ENCODE measurements at regions not wholly inside any gene's neighbourhood (a gene's known extent, or its start where the extent isn't known, plus 50 kb on each side); places are given as distances from the start of the nearest gene placed in this dataset.

DNA sequence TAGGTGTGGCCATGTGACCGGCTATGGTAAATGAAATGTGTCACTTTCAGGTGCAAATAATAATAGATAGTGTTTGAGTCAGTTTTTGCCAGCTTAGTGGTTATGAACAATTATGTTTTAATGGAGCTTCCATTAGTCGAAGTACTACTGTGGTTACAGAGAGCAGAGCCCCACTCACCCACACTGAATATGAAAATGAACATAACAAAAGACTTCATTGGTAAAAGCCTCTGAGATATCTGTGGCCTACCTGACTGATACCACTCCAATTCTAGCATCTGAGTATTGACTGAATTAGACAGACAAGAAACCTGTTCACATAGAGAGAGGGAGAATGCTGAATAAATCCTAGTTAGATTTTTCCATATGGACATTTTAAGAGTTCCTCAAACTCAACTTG lies 405.6 kb downstream of the BRINP1 start:
- intact Hi-C loops (cut with micrococcal nuclease; ENCODE audit: unreplicated experiment), result no loop called here

DNA sequence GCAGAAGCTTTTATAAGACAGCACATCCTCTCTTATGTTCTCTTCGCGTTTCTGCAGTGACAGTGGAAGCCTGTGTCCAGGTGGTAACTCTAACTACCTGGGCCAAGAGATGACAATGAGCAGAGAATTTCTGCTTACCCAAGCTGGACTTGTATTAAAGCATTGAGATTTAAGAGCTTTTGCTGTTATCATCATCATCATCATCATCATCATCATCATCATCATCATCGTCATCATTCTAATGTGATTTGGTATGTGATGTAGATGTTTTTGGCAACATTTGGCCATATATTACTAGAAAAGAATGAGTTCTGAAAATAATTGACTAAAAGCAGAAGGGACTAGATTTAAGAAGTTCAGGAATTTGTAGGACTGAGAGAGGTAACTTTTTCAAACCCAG lies 401.3 kb downstream of the BRINP1 start:
- no peaks in the 10 kb centered on the region for H3K79me2 ChIP-seq (ENCODE audit: low read depth)
- TF ChIP-seq, protein P1, sequence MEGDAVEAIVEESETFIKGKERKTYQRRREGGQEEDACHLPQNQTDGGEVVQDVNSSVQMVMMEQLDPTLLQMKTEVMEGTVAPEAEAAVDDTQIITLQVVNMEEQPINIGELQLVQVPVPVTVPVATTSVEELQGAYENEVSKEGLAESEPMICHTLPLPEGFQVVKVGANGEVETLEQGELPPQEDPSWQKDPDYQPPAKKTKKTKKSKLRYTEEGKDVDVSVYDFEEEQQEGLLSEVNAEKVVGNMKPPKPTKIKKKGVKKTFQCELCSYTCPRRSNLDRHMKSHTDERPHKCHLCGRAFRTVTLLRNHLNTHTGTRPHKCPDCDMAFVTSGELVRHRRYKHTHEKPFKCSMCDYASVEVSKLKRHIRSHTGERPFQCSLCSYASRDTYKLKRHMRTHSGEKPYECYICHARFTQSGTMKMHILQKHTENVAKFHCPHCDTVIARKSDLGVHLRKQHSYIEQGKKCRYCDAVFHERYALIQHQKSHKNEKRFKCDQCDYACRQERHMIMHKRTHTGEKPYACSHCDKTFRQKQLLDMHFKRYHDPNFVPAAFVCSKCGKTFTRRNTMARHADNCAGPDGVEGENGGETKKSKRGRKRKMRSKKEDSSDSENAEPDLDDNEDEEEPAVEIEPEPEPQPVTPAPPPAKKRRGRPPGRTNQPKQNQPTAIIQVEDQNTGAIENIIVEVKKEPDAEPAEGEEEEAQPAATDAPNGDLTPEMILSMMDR (conservative IDR thresholded peaks at IDR 0.05), result no peak
- TF ChIP-seq EZH2 (IDR thresholded peaks at IDR 0.05; ENCODE audit: low read depth), result no peak
- no peak overlapping the region for H3K4me2 ChIP-seq
- intact Hi-C loops (cut with micrococcal nuclease; ENCODE audit: unreplicated experiment), result no loop called here
- no TSS peak for BruUV-seq (replicated peaks)
- H3K9me3 ChIP-seq (ENCODE audit: insufficient read depth, low read depth), result no peaks in the 10 kb centered on the region
- ChIA-PET POLR2A (ENCODE audit: unreplicated experiment) (no interaction called here), CTCF (no interaction called here)
- H3K4me3 ChIP-seq, result no peak overlapping the region
- H3K36me3 ChIP-seq (ENCODE audit: low read depth), result no peaks in the 10 kb centered on the region
- H2AFZ ChIP-seq, result no peak overlapping the region
- no peaks in the 10 kb centered on the region for H3K27me3 ChIP-seq (ENCODE audit: insufficient read depth, low read depth)
- DNase-seq, result no peak
- H3K9me2 ChIP-seq (ENCODE audit: insufficient read depth), result no peaks in the 10 kb centered on the region
- H3K4me1 ChIP-seq (replicated peaks; ENCODE audit: insufficient read depth), result no peaks in the 10 kb centered on the region
- H3F3A ChIP-seq (ENCODE audit: insufficient read depth, low read depth), result no peaks in the 10 kb centered on the region
- no peaks in the 10 kb centered on the region for H4K20me1 ChIP-seq (ENCODE audit: insufficient read depth)
- no peak overlapping the region for H3K27ac ChIP-seq

More for the DNA sequence above, 405.6 kb downstream of the BRINP1 start:
- Histone ChIP-seq H2AFZ (no peak overlapping the region), H3K79me2 (ENCODE audit: low read depth) (no peaks in the 10 kb centered on the region), H3K4me2 (no peak overlapping the region), H3K9me2 (ENCODE audit: insufficient read depth) (no peaks in the 10 kb centered on the region), H3K27ac (no peak overlapping the region), H3K9me3 (ENCODE audit: insufficient read depth, low read depth) (no peaks in the 10 kb centered on the region), H3K4me1 (replicated peaks; ENCODE audit: insufficient read depth) (no peaks in the 10 kb centered on the region), H3K36me3 (ENCODE audit: low read depth) (no peaks in the 10 kb centered on the region), H3F3A (ENCODE audit: insufficient read depth, low read depth) (no peaks in the 10 kb centered on the region), H4K20me1 (ENCODE audit: insufficient read depth) (no peaks in the 10 kb centered on the region), H3K4me3 (no peak overlapping the region), H3K27me3 (ENCODE audit: insufficient read depth, low read depth) (no peaks in the 10 kb centered on the region)
- TF ChIP-seq, protein P1 (conservative IDR thresholded peaks at IDR 0.05), result no peak
- no peak for TF ChIP-seq EZH2 (IDR thresholded peaks at IDR 0.05; ENCODE audit: low read depth)
- no TSS peak for BruUV-seq (replicated peaks)
- DNase-seq, result no peak
- POLR2A ChIA-PET (ENCODE audit: unreplicated experiment), result no interaction called here
- CTCF ChIA-PET, result no interaction called here

GRCh38 chr9:118975736-118976135 lies 393.5 kb downstream of the BRINP1 start:
- H3F3A ChIP-seq (ENCODE audit: insufficient read depth, low read depth), result no peaks in the 10 kb centered on the region
- no peak overlapping the region for H3K4me2 ChIP-seq
- H3K4me1 ChIP-seq (replicated peaks; ENCODE audit: insufficient read depth), result no peaks in the 10 kb centered on the region
- no peak overlapping the region for H2AFZ ChIP-seq
- H3K79me2 ChIP-seq (ENCODE audit: low read depth), result no peaks in the 10 kb centered on the region
- ChIA-PET POLR2A (ENCODE audit: unreplicated experiment) (no interaction called here), CTCF (no interaction called here)
- H3K9me3 ChIP-seq (ENCODE audit: insufficient read depth, low read depth), result no peaks in the 10 kb centered on the region
- H3K27me3 ChIP-seq (ENCODE audit: insufficient read depth, low read depth), result no peaks in the 10 kb centered on the region
- no peak for TF ChIP-seq EZH2 (IDR thresholded peaks at IDR 0.05; ENCODE audit: low read depth)
- TF ChIP-seq, protein P1 (conservative IDR thresholded peaks at IDR 0.05), result no peak
- no peaks in the 10 kb centered on the region for H3K36me3 ChIP-seq (ENCODE audit: low read depth)
- no peak overlapping the region for H3K27ac ChIP-seq
- no peak overlapping the region for H3K4me3 ChIP-seq
- BruUV-seq (replicated peaks), result no TSS peak
- DNase-seq, result no peak
- H4K20me1 ChIP-seq (ENCODE audit: insufficient read depth), result no peaks in the 10 kb centered on the region
- H3K9me2 ChIP-seq (ENCODE audit: insufficient read depth), result no peaks in the 10 kb centered on the region
- intact Hi-C loops (cut with micrococcal nuclease; ENCODE audit: unreplicated experiment), result no loop called here
